Fibroblast of villous mesenchyme (primary cell): ENCODE measurements at regions not wholly inside any gene's neighbourhood (a gene's known extent, or its start where the extent isn't known, plus 50 kb on each side); places are given as distances from the start of the nearest gene placed in this dataset.

ENCODE experiments used
- DNase-seq: peaks from one replicate; pipeline ENCODE4 v3.0.0-alpha.2; 2010; ENCODE audit warnings: low read depth
- H3K4me3 ChIP-seq: 2 replicates; pipeline ENCODE4 v1.5.1; 2011; ENCODE audit warnings: low read depth, mild to moderate bottlenecking, low read length
- CTCF ChIP-seq: IDR thresholded peaks from 2 replicates; pipeline ENCODE4 v1.5.1; 2012; ENCODE audit warnings: low read depth, mild to moderate bottlenecking, low read length; ENCODE audit not compliant: insufficient read depth

GRCh38 chr4:117661091-117662072 lies 372.9 kb upstream of the NDST3 start:
- TF ChIP-seq CTCF, result no peak
- no peak for DNase-seq
- H3K4me3 ChIP-seq, result no peak overlapping the region

GRCh38 chr4:117664706-117665444 lies 369.4 kb upstream of the NDST3 start:
- no peak for DNase-seq
- no peak overlapping the region for H3K4me3 ChIP-seq
- TF ChIP-seq CTCF, result no peak

GRCh38 chr4:117676153-117676552 lies 358.1 kb upstream of the NDST3 start:
- no peak for DNase-seq
- TF ChIP-seq CTCF, result no peak
- no peak overlapping the region for H3K4me3 ChIP-seq

GRCh38 chr4:117678861-117679260 lies 355.4 kb upstream of the NDST3 start:
- DNase-seq, result no peak
- TF ChIP-seq CTCF, result no peak
- H3K4me3 ChIP-seq, result no peak overlapping the region

- no peak for TF ChIP-seq CTCF
- H3K4me3 ChIP-seq, result no peak overlapping the region
- no peak for DNase-seq
These were observed 342.5 kb upstream of the NDST3 start for GRCh38 chr4:117691572-117692351.

GRCh38 chr4:117692538-117692937 lies 341.7 kb upstream of the NDST3 start:
- TF ChIP-seq CTCF, result no peak
- H3K4me3 ChIP-seq, result no peak overlapping the region
- no peak for DNase-seq
